Sigmoid colon (tissue), 6 donors: ENCODE measurements at regions not wholly inside any gene's neighbourhood (a gene's known extent, or its start where the extent isn't known, plus 50 kb on each side); places are given as distances from the start of the nearest gene placed in this dataset.

Experiments used
- DNase-seq: peaks from one replicate; pipeline ENCODE4 v3.0.0-alpha.2; 2019
- H3K27ac ChIP-seq, 4 donors: fragments of 200-600 bp; sonication (generic); one replicate each; pipeline ENCODE4 v1.5.1; 2016 to 2019; ENCODE audit warnings: mild to moderate bottlenecking in 1 of 4
- H3K27me3 ChIP-seq, 3 donors: fragments of 200-600 bp; sonication (generic); one replicate each; pipeline ENCODE4 v1.5.1; 2019; ENCODE audit warnings: mild to moderate bottlenecking in 1 of 3
- H3K36me3 ChIP-seq, 4 donors: fragments of 200-600 bp; sonication (generic); one replicate each; pipeline ENCODE4 v1.5.1; 2016 to 2019
- H3K4me1 ChIP-seq, 4 donors: fragments of 200-600 bp; sonication (generic); one replicate each; pipeline ENCODE4 v1.5.1; 2017 to 2019
- H3K4me3 ChIP-seq, 4 donors: fragments of 200-600 bp; sonication (generic); one replicate each; pipeline ENCODE4 v1.5.1; 2017 to 2019; ENCODE audit warnings: mild to moderate bottlenecking in 2 of 4, moderate library complexity in 1 of 4
- H3K9me3 ChIP-seq, 4 donors: fragments of 200-600 bp in 3 of 4; sonication (generic) in 3 of 4; one replicate each; pipeline versions ENCODE4 v1.5.1 to v1.6.1; 2013 to 2019
- EP300 ChIP-seq, 4 donors: sonication (generic); formaldehyde crosslinking; IDR thresholded peaks; one replicate each; pipeline ENCODE4 v1.6.1; 2017; ENCODE audit warnings: antibody characterized with exemption in 4 of 4
- POLR2A ChIP-seq, 2 donors: fragments of 450-650 bp; IDR thresholded peaks; one replicate each; pipeline ENCODE4 v1.6.1; 2016; ENCODE audit warnings: antibody characterized with exemption in 2 of 2, mild to moderate bottlenecking in 2 of 2, moderate library complexity in 2 of 2
- POLR2AphosphoS5 ChIP-seq, 4 donors: sonication (generic); formaldehyde crosslinking; IDR thresholded peaks; one replicate each; pipeline ENCODE4 v1.6.1; 2017; ENCODE audit warnings: antibody characterized with exemption in 4 of 4
- WGBS, 2 donors: extraction: QIAGEN DNeasy Blood & Tissue Kit; methylation state at CpG; one replicate each; pipeline ENCODE4 v1.1.7; 2013; 5-methylcytosine and 5-hydroxymethylcytosine counted together
- intact Hi-C: fragments of 100-400 bp; cut with DNase I; formaldehyde crosslinking; loops from one replicate; pipeline ENCODE4 v1.15.1; 2023
- TF ChIP-seq, protein P1 (sequence below), 4 experiments: fragments of 450-650 bp in 3 of 4; fragments of 200-600 bp in 1 of 4; IDR thresholded peaks; one replicate each; pipeline ENCODE4 v1.5.1; 2016 to 2019; ENCODE audit warnings: antibody characterized with exemption in 4 of 4, mild to moderate bottlenecking in 3 of 4, moderate library complexity in 2 of 4
- donor health status: healthy with polysubstance abuse.
- donor health status: healthy.

GRCh38 chr18:6590326-6590725, 139.2 kb upstream of the ARHGAP28 start:
- Histone ChIP-seq H3K27me3 (no peaks in the 10 kb centered on the region), H3K36me3 (no peaks in the 10 kb centered on the region), H3K9me3 (no peaks in the 10 kb centered on the region), H3K4me1 (no peaks in the 10 kb centered on the region), H3K4me3 (no peak overlapping the region), H3K27ac (no peak overlapping the region)
- intact Hi-C loops, result no loop called here
- no peak for DNase-seq
- 76 to 77% methylated on average over 3 of the region's 3 CpGs for WGBS, 2 donors
- TF ChIP-seq POLR2AphosphoS5 (IDR thresholded peaks at IDR 0.05) (no peak), EP300 (IDR thresholded peaks at IDR 0.05) (no peak), POLR2A (IDR thresholded peaks at IDR 0.05) (no peak)
- TF ChIP-seq, protein P1, sequence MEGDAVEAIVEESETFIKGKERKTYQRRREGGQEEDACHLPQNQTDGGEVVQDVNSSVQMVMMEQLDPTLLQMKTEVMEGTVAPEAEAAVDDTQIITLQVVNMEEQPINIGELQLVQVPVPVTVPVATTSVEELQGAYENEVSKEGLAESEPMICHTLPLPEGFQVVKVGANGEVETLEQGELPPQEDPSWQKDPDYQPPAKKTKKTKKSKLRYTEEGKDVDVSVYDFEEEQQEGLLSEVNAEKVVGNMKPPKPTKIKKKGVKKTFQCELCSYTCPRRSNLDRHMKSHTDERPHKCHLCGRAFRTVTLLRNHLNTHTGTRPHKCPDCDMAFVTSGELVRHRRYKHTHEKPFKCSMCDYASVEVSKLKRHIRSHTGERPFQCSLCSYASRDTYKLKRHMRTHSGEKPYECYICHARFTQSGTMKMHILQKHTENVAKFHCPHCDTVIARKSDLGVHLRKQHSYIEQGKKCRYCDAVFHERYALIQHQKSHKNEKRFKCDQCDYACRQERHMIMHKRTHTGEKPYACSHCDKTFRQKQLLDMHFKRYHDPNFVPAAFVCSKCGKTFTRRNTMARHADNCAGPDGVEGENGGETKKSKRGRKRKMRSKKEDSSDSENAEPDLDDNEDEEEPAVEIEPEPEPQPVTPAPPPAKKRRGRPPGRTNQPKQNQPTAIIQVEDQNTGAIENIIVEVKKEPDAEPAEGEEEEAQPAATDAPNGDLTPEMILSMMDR (IDR thresholded peaks at IDR 0.05), result no peak

DNA sequence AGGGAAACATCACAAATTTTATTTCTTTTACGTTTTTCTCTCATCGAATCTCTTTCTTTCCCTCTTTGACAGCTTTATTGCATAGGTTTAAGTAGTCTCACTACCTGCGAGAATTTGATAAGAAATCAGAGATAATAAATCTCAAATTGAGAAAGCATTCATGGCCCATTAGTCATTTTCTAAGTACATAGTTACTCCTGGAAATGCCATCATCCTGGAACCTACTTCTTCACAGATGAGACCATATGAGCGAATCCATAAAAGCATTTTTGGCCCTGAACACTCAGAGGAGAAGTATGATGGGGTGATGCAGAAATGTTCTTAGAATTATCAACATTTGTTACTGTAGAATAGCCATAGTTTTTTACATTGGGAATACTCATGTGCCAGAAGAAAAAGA, 138.0 kb upstream of the ARHGAP28 start:
- intact Hi-C loops, result no loop called here
- no peaks in the 10 kb centered on the region for H3K4me1 ChIP-seq
- no peaks in the 10 kb centered on the region for H3K27me3 ChIP-seq
- H3K9me3 ChIP-seq, result peaks cover 0 to 2% (median 0%) of the 10 kb centered on the region in 4 donors
- H3K4me3 ChIP-seq, result no peak overlapping the region
- no peaks in the 10 kb centered on the region for H3K36me3 ChIP-seq
- H3K27ac ChIP-seq, result no peak overlapping the region
- no peak for TF ChIP-seq POLR2A (IDR thresholded peaks at IDR 0.05)
- TF ChIP-seq POLR2AphosphoS5 (IDR thresholded peaks at IDR 0.05), result no peak
- no peak for TF ChIP-seq EP300 (IDR thresholded peaks at IDR 0.05)
- TF ChIP-seq, protein P1 (IDR thresholded peaks at IDR 0.05), result no peak
- DNase-seq, result no peak
- 72 to 85% methylated on average over 4 of the region's 4 CpGs for WGBS, 2 donors

DNA sequence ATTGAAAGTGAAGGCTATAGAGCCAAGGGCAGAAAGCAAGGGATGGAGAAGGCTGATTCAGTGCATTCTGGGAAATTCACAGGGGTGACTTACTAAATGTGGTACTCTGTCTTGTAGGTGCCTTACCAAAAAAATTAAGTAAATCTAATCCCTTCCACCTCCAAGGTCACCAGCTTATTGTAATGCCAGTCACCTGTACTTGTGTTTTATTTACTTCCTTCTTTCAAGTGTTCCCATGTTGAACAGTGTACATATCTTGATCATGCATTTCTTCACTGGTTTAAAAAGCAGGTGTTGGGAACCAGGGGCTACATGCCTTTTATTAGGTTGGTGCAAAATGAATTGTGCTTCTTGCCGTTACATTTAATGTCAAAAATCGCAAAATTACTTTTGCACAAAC, 137.0 kb upstream of the ARHGAP28 start:
- DNase-seq, result no peak
- no peaks in the 10 kb centered on the region for H3K27me3 ChIP-seq
- H3K27ac ChIP-seq, result no peak overlapping the region
- TF ChIP-seq POLR2A (IDR thresholded peaks at IDR 0.05) (no peak), POLR2AphosphoS5 (IDR thresholded peaks at IDR 0.05) (no peak)
- TF ChIP-seq, protein P1 (IDR thresholded peaks at IDR 0.05), result no peak
- H3K36me3 ChIP-seq, result no peaks in the 10 kb centered on the region
- H3K9me3 ChIP-seq, result peaks cover 0 to 2% (median 0%) of the 10 kb centered on the region in 4 donors
- no peaks in the 10 kb centered on the region for H3K4me1 ChIP-seq
- intact Hi-C loops, result no loop called here
- WGBS, 2 donors, result 90 to 92% methylated on average over 2 of the region's 2 CpGs
- no peak overlapping the region for H3K4me3 ChIP-seq

DNA sequence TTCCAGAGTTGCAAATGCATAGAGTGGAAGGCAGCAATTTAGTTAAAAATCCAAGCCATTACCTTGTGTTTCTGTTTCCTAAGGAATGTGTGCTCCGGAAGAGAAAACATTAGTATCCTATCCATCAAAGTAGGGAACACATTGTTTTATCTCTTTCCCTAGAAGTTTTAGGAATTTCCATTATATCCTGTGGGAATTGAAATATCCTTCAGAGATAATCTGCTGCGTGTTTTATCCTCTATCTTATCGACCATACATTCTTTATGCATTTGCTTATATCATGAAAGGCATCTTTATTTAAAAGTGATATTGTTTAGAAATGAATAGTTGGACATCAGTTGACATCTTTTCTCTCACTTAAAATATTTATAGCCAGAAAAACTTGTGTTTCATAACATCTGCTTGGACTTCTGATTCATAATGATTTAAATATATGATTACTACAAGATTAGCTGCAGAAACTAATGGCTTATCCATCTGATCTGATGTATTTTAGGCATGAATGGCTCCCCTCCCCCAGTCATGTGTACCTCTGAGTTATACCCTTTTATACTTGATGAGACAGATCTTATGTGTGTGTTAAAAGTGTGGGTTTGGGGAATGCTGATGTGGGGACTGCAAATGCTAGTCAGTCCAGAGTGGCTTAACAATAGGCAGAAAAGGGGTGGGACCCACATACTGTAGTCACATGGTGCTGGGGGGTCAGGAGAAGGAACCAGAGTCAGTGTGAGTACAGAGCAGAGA, 136.2 kb upstream of the ARHGAP28 start:
- TF ChIP-seq EP300 (IDR thresholded peaks at IDR 0.05) (no peak), POLR2AphosphoS5 (IDR thresholded peaks at IDR 0.05) (no peak)
- TF ChIP-seq, protein P1 (IDR thresholded peaks at IDR 0.05), result no peak
- H3K4me3 ChIP-seq, result no peak overlapping the region
- no peaks in the 10 kb centered on the region for H3K27me3 ChIP-seq
- intact Hi-C loops, result no loop called here
- WGBS, 2 donors, result 47 to 69% methylated on average over 3 of the region's 3 CpGs
- no peaks in the 10 kb centered on the region for H3K4me1 ChIP-seq
- no peak overlapping the region for H3K27ac ChIP-seq
- H3K9me3 ChIP-seq, result peaks cover 0 to 2% (median 0%) of the 10 kb centered on the region in 4 donors
- H3K36me3 ChIP-seq, result no peaks in the 10 kb centered on the region
- DNase-seq, result no peak

- Histone ChIP-seq H3K9me3 (peaks cover 0 to 2% (median 0%) of the 10 kb centered on the region in 4 donors), H3K4me3 (no peak overlapping the region), H3K4me1 (no peaks in the 10 kb centered on the region), H3K27me3 (no peaks in the 10 kb centered on the region), H3K27ac (no peak overlapping the region), H3K36me3 (no peaks in the 10 kb centered on the region)
- WGBS, 2 donors, result 89 to 90% methylated on average over 7 of the region's 7 CpGs
- intact Hi-C loops, result no loop called here
- DNase-seq, result no peak
- TF ChIP-seq POLR2A (IDR thresholded peaks at IDR 0.05) (no peak), POLR2AphosphoS5 (IDR thresholded peaks at IDR 0.05) (no peak), EP300 (IDR thresholded peaks at IDR 0.05) (no peak)
- TF ChIP-seq, protein P1 (IDR thresholded peaks at IDR 0.05), result no peak
These were observed 133.8 kb upstream of the ARHGAP28 start for GRCh38 chr18:6595666-6596065.
